Stomach (tissue), 4 donors: ENCODE measurements at regions not wholly inside any gene's neighbourhood (a gene's known extent, or its start where the extent isn't known, plus 50 kb on each side); places are given as distances from the start of the nearest gene placed in this dataset.

ENCODE experiments used
- CTCF ChIP-seq, 7 experiments: fragments of 450-650 bp in 4 of 7; fragments of 200-600 bp in 3 of 7; sonication (generic) in 3 of 7; IDR thresholded peaks; one replicate each; pipeline ENCODE4 v1.5.1; 2016 to 2019; ENCODE audit warnings: antibody characterized with exemption in 7 of 7, control low read depth in 2 of 7, mild to moderate bottlenecking in 1 of 7
- POLR2A ChIP-seq, 4 donors: fragments of 450-650 bp; IDR thresholded peaks; one replicate each; pipeline ENCODE4 v1.6.1; 2016; ENCODE audit warnings: antibody characterized with exemption in 4 of 4, control low read depth in 2 of 4, mild to moderate bottlenecking in 1 of 4, moderate library complexity in 1 of 4
- POLR2AphosphoS5 ChIP-seq, 3 donors: sonication (generic); formaldehyde crosslinking; IDR thresholded peaks; one replicate each; pipeline ENCODE4 v1.6.1; 2016; ENCODE audit warnings: antibody characterized with exemption in 3 of 3

GRCh38 chr4:84394386-84394785 is 104.7 kb downstream of the NKX6-1 start:
- TF ChIP-seq CTCF (IDR thresholded peaks at IDR 0.05) (no peak), POLR2A (IDR thresholded peaks at IDR 0.05) (no peak), POLR2AphosphoS5 (IDR thresholded peaks at IDR 0.05) (no peak)
